GM23248 (cell line): ENCODE measurements at regions not wholly inside any gene's neighbourhood (a gene's known extent, or its start where the extent isn't known, plus 50 kb on each side); places are given as distances from the start of the nearest gene placed in this dataset.

ENCODE experiments used
- EZH2 ChIP-seq: fragments of 200-600 bp; sonication (generic); IDR thresholded peaks from 2 replicates; pipeline ENCODE4 v1.6.1; 2018; ENCODE audit warnings: antibody characterized with exemption, mild to moderate bottlenecking; ENCODE audit not compliant: insufficient read depth, poor library complexity, severe bottlenecking
- EZH2phosphoT487 ChIP-seq: fragments of 200-600 bp; sonication (generic); IDR thresholded peaks from 2 replicates; pipeline ENCODE4 v1.6.1; 2018; ENCODE audit warnings: antibody characterized with exemption, moderate library complexity, mild to moderate bottlenecking, low read depth; ENCODE audit not compliant: insufficient read depth

DNA sequence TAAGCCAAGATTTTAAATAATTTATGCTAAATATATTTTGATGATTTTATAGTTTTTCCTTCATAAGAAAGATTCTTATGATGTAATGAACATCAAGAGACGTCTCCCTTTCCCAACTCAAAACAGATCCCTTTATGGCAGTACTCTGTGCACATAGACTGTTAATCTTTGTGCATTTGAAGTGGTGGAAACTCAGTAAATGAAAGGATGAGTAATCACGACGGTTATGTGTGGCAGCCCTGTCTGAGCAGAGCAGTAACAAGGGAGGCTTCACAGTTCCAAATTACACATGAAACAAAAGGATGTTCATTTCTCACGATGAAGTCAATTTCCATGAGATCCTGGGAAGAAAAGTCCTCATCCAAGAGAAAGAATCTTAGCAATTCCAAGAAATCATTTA is 498.1 kb downstream of the KLF5 start:
- TF ChIP-seq EZH2phosphoT487 (no peak), EZH2 (no peak)
